Transverse colon (tissue), 4 donors: ENCODE measurements at regions not wholly inside any gene's neighbourhood (a gene's known extent, or its start where the extent isn't known, plus 50 kb on each side); places are given as distances from the start of the nearest gene placed in this dataset.
A peak's percentile ranks its signal among the peaks of the same experiment; 100 is the strongest.

Experiments
- DNase-seq: peaks from one replicate; pipeline ENCODE4 v3.0.0-alpha.2; 2019
- H3K27ac ChIP-seq, 4 donors: fragments of 200-600 bp; sonication (generic); 2 replicates each; pipeline ENCODE4 v1.5.1; 2016 to 2018; ENCODE audit warnings: inconsistent platforms in 4 of 4
- H3K27me3 ChIP-seq: fragments of 200-600 bp; sonication (generic); 2 replicates; pipeline ENCODE4 v1.5.1; 2017; ENCODE audit warnings: inconsistent platforms
- H3K36me3 ChIP-seq, 4 donors: fragments of 200-600 bp; sonication (generic); 2 replicates each; pipeline ENCODE4 v1.5.1; 2017 to 2019; ENCODE audit warnings: inconsistent platforms in 4 of 4
- H3K4me1 ChIP-seq, 4 donors: fragments of 200-600 bp; sonication (generic); 2 replicates each; pipeline ENCODE4 v1.5.1; 2017 to 2020; ENCODE audit warnings: inconsistent platforms in 4 of 4
- H3K4me3 ChIP-seq, 4 donors: fragments of 200-600 bp; sonication (generic); 1 replicate in 1 of 4; 2 replicates in 3 of 4; pipeline versions ENCODE4 v1.5.1 to v1.6.1; 2017 to 2019; ENCODE audit warnings: inconsistent platforms in 4 of 4
- H3K9me3 ChIP-seq, 2 donors: fragments of 200-600 bp; sonication (generic); 2 replicates each; pipeline ENCODE4 v1.5.1; 2017 to 2019; ENCODE audit warnings: inconsistent platforms in 2 of 2
- EP300 ChIP-seq: sonication (generic); formaldehyde crosslinking; IDR thresholded peaks from one replicate; pipeline ENCODE4 v1.6.1; 2017; ENCODE audit warnings: antibody characterized with exemption, low read depth
- POLR2A ChIP-seq: fragments of 450-650 bp; IDR thresholded peaks from one replicate; pipeline ENCODE4 v1.6.1; 2016; ENCODE audit warnings: antibody characterized with exemption, mild to moderate bottlenecking, moderate library complexity
- POLR2AphosphoS5 ChIP-seq, 3 donors: sonication (generic); formaldehyde crosslinking; IDR thresholded peaks; one replicate each; pipeline ENCODE4 v1.6.1; 2016; ENCODE audit warnings: antibody characterized with exemption in 3 of 3
- WGBS, 2 donors: methylation state at CpG; one replicate each; pipeline ENCODE4 v1.1.5; 2018; ENCODE audit warnings: low coverage in 1 of 2; 5-methylcytosine and 5-hydroxymethylcytosine counted together
- in situ Hi-C, 4 donors: fragments of 200-750 bp; cut with MboI; loops; one replicate each; pipeline versions ENCODE4 v1.15.0 to v1.15.1; 2017; ENCODE audit warnings: low sequenced_read_pairs in 3 of 4, low pct_ligation_motif_present in 1 of 4, low pct_unique_long_range_greater_than_20kb in 1 of 4
- intact Hi-C: fragments of 100-400 bp; cut with DNase I; formaldehyde crosslinking; loops from one replicate; pipeline ENCODE4 v1.15.1; 2023; ENCODE audit warnings: low total_unique reads
- TF ChIP-seq, protein P1 (sequence below), 5 experiments: fragments of 200-600 bp in 3 of 5; fragments of 450-650 bp in 2 of 5; sonication (generic) in 3 of 5; IDR thresholded peaks; 1 replicate in 2 of 5; 2 replicates in 3 of 5; pipeline ENCODE4 v1.5.1; 2016 to 2017; ENCODE audit warnings: antibody characterized with exemption in 5 of 5, inconsistent platforms in 3 of 5, mild to moderate bottlenecking in 2 of 5, moderate library complexity in 1 of 5

DNA sequence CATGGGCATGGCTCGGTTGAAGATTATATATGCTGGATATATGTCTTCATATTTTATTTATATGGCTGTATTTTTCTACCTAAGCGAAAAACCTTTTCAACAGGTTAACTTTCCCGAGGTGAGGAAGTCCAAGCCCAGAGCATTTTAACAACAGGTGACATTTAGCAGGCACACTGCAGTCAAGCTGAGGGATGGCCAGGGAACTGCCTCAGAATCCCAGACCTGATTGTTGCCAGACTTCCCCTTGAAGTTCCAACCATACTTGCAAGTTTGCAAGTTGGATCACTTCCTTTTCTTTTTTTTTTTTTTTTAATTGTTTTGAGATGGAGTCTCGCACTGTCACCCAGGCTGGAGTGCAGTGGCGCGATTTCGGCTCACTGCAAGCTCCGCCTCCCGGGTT, 166.0 kb upstream of the FRMD6 start:
- intact Hi-C loops (no loop called here), in situ Hi-C loops (no loop called here)
- WGBS, 2 donors: 91 to 100% methylated on average over 4 to 9 of the region's 9 CpGs
- TF ChIP-seq EP300 (no peak), POLR2AphosphoS5 (IDR thresholded peaks at IDR 0.05) (peak in 2 of 3 donors; percentile 9 to 46)
- Histone ChIP-seq H3K27ac (no peak overlapping the region), H3K27me3 (no peaks in the 10 kb centered on the region), H3K4me1 (peaks cover 0 to 1% (median 0%) of the 10 kb centered on the region in 4 donors), H3K9me3 (no peaks in the 10 kb centered on the region), H3K4me3 (no peak overlapping the region), H3K36me3 (no peaks in the 10 kb centered on the region)
- no peak for DNase-seq

DNA sequence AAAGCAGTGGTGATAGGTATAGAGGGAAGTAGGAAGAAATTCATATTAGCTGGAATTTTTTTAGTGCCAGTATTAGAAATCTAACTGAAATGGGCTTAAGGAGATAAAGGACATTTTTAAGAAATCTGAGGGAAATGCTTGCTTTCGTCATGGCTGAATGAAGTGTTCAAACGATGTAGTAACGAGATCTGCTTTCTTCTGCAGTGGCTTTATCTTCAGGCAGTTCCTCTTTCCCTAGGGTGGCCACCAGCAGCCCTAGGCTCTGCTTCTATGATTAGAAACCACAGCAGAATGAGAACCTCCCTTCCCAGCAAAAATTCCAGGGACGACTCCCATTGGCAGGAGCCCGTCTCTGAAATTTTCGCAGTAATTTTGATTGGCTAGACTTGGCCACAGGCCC, 163.9 kb upstream of the FRMD6 start:
- intact Hi-C loops: no loop called here
- TF ChIP-seq EP300 (no peak), POLR2AphosphoS5 (IDR thresholded peaks at IDR 0.05) (no peak), POLR2A (no peak)
- Histone ChIP-seq H3K4me1 (peaks cover 0 to 10% (median 0%) of the 10 kb centered on the region in 4 donors), H3K9me3 (no peaks in the 10 kb centered on the region), H3K27me3 (no peaks in the 10 kb centered on the region), H3K36me3 (no peaks in the 10 kb centered on the region), H3K4me3 (no peak overlapping the region), H3K27ac (no peak overlapping the region)
- DNase-seq: no peak
- in situ Hi-C loops: no loop called here
- 83 to 86% methylated on average over 6 of the region's 6 CpGs for WGBS, 2 donors

DNA sequence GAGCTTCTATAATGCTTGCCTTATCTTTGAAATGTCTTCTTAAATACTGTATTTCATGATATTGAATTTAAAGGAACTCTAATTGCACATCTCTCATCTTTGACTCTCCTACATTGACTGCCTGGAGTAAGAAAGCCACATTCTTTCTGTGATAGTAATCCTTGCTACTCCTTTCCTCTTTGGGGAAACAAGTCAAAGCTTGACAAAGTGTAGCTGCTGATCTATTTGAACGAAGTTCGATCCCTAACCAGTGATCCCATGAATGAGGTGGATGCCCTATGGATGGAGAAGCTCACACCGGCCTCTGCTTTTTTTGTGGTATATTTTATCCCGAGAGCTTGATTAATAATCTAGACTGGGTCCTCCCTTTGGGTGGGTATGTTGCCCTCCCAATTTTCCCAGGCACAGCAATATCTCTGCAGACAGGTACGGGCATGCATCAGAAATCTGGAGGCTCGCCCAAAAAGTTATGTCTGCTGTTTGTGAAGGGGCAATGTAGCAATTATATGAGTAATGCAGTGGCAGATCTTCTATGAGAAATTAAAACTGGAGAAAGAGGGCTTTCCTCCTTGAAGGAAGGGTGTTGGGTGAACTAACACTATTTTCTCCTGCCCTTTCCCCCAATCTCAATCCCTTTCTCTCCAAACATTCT, 163.0 kb upstream of the FRMD6 start:
- DNase-seq: no peak
- no peak overlapping the region for H3K4me3 ChIP-seq
- no peak overlapping the region for H3K27ac ChIP-seq
- TF ChIP-seq, protein P1, sequence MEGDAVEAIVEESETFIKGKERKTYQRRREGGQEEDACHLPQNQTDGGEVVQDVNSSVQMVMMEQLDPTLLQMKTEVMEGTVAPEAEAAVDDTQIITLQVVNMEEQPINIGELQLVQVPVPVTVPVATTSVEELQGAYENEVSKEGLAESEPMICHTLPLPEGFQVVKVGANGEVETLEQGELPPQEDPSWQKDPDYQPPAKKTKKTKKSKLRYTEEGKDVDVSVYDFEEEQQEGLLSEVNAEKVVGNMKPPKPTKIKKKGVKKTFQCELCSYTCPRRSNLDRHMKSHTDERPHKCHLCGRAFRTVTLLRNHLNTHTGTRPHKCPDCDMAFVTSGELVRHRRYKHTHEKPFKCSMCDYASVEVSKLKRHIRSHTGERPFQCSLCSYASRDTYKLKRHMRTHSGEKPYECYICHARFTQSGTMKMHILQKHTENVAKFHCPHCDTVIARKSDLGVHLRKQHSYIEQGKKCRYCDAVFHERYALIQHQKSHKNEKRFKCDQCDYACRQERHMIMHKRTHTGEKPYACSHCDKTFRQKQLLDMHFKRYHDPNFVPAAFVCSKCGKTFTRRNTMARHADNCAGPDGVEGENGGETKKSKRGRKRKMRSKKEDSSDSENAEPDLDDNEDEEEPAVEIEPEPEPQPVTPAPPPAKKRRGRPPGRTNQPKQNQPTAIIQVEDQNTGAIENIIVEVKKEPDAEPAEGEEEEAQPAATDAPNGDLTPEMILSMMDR (IDR thresholded peaks at IDR 0.05): no peak
- TF ChIP-seq POLR2A (no peak), POLR2AphosphoS5 (IDR thresholded peaks at IDR 0.05) (no peak), EP300 (no peak)
- WGBS, 2 donors: 90% methylated on average over 6 of the region's 6 CpGs; no CpG with 5 or more reads in 1 of the 2 donors
- H3K27me3 ChIP-seq: no peaks in the 10 kb centered on the region
- intact Hi-C loops (no loop called here), in situ Hi-C loops (no loop called here)
- H3K9me3 ChIP-seq: no peaks in the 10 kb centered on the region
- no peaks in the 10 kb centered on the region for H3K36me3 ChIP-seq
- peaks cover 0 to 10% (median 0%) of the 10 kb centered on the region in 4 donors for H3K4me1 ChIP-seq

DNA sequence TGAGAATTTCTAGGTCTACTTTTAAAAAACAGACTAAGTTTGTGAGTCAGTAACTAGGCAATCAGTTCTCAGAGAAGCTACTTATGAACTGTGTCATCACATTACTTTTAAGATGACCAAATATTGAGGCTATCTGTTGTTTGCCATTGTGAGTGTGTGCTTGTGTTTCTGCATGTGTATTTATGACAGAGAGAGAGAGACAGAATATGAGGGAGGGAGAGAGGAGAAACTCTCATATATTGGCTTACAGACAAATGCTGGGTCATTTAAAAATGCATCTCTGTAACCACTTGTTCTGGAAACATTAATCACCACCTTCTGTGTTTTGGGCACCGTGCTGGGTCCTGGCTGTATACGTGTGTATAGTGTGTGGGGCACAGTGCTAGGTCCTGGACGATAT, 161.5 kb upstream of the FRMD6 start:
- 73% methylated on average over 2 to 3 of the region's 3 CpGs for WGBS, 2 donors
- in situ Hi-C loops: no loop called here

DNA sequence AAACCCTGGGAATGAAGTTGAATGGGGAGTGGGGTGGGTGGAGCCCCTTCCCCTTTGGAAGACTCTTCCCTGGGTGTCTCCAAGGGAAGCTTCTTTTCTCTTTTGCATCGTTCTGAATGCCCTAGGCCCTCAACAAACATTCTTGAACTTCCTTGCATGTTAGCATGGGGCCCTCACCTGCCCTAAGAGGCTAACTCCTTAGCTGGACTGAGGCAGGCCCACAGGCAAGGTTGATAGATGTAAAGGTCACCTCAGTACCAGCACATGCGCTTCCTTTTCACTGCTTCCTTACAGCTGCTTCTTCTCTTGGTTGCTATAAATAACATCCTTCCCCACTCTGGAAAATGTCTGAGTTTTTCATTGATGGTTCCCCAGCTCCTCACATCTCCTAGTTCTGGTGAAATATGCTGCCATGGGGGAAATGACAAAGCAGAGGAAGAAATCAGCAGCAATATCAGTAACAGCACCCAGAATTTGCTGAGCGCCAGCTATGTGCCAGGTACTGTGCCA, 160.6 kb upstream of the FRMD6 start:
- 79 to 92% methylated on average over 2 to 3 of the region's 3 CpGs for whole genome bisulfite sequencing, 2 donors
- no peaks in the 10 kb centered on the region for H3K9me3 ChIP-seq

More for the DNA sequence above, 161.5 kb upstream of the FRMD6 start:
- Histone ChIP-seq H3K36me3 (no peaks in the 10 kb centered on the region), H3K4me1 (peaks cover 0 to 10% (median 0%) of the 10 kb centered on the region in 4 donors), H3K4me3 (no peak overlapping the region), H3K27ac (peak overlapping the region in 2 of 4 donors; percentile 51 to 58), H3K9me3 (no peaks in the 10 kb centered on the region), H3K27me3 (no peaks in the 10 kb centered on the region)
- intact Hi-C loops: loop anchor here (2.0 kb wide), 1 partner anchor 41 kb away; no protein-coding TSS in a partner anchor
- no peak for DNase-seq
- TF ChIP-seq POLR2A (no peak), POLR2AphosphoS5 (IDR thresholded peaks at IDR 0.05) (no peak), EP300 (no peak)
- TF ChIP-seq, protein P1 (IDR thresholded peaks at IDR 0.05): no peak

More for the DNA sequence above, 160.6 kb upstream of the FRMD6 start:
- Histone ChIP-seq H3K4me3 (no peak overlapping the region), H3K36me3 (no peaks in the 10 kb centered on the region), H3K27ac (peak overlapping the region in 3 of 4 donors; percentile 32 to 58 (median 51)), H3K27me3 (no peaks in the 10 kb centered on the region), H3K4me1 (peaks cover 0 to 10% (median 0%) of the 10 kb centered on the region in 4 donors)
- intact Hi-C loops: loop anchor here (2.0 kb wide), 1 partner anchor 40 kb away; no protein-coding TSS in a partner anchor
- no peak for DNase-seq
- no peak for TF ChIP-seq EP300
- TF ChIP-seq POLR2AphosphoS5 (IDR thresholded peaks at IDR 0.05): peak in 1 of 3 donors; percentile 35
- TF ChIP-seq, protein P1 (IDR thresholded peaks at IDR 0.05): no peak
- no peak for TF ChIP-seq POLR2A
- in situ Hi-C loops: no loop called here
